A549 (cell line): ENCODE measurements at regions not wholly inside any gene's neighbourhood (a gene's known extent, or its start where the extent isn't known, plus 50 kb on each side); places are given as distances from the start of the nearest gene placed in this dataset.

ENCODE experiments used
- BHLHE40 ChIP-seq: IDR thresholded peaks from 2 replicates; pipeline ENCODE4 v1.6.1; 2012; ENCODE audit warnings: low read depth, low read length, inconsistent platforms
- CEBPB ChIP-seq, 2 experiments: fragments of >200 bp in 1 of 2; sonication (Bioruptor Twin) in 1 of 2; formaldehyde crosslinking in 1 of 2; IDR thresholded peaks; 2 replicates each; pipeline ENCODE4 v1.6.1; 2012 to 2016
- HDAC2 ChIP-seq: fragments of 200-600 bp; sonication (generic); IDR thresholded peaks from 2 replicates; pipeline ENCODE4 v1.6.1; 2016
- JUN ChIP-seq, 2 experiments: fragments of >200 bp; sonication (Bioruptor Twin); formaldehyde crosslinking; IDR thresholded peaks; 2 replicates in 1 of 2; 3 replicates in 1 of 2; pipeline ENCODE4 v1.6.1; 2016 to 2017
- MAFK ChIP-seq: fragments of 450-650 bp; IDR thresholded peaks from 2 replicates; pipeline ENCODE4 v1.6.1; 2014; ENCODE audit not compliant: partially characterized antibody
- MYC ChIP-seq: IDR thresholded peaks from 2 replicates; pipeline ENCODE4 v1.6.1; 2012; ENCODE audit warnings: mild to moderate bottlenecking, inconsistent platforms, low read length, improper control_type of control experiment, borderline replicate concordance
- PHF8 ChIP-seq: fragments of 200-600 bp; sonication (generic); IDR thresholded peaks from 2 replicates; pipeline ENCODE4 v1.6.1; 2016; ENCODE audit warnings: low read depth, mild to moderate bottlenecking, antibody characterized with exemption, moderate library complexity, borderline replicate concordance
- POLR2A ChIP-seq: IDR thresholded peaks from 2 replicates; pipeline ENCODE4 v1.6.1; 2012; ENCODE audit warnings: mild to moderate bottlenecking, low read length
- RAD21 ChIP-seq, 2 experiments: fragments of >200 bp in 1 of 2; sonication (Bioruptor Twin) in 1 of 2; formaldehyde crosslinking in 1 of 2; IDR thresholded peaks in 1 of 2; conservative IDR thresholded peaks in 1 of 2; 2 replicates in 1 of 2; 3 replicates in 1 of 2; pipeline ENCODE4 v1.6.1; 2012 to 2018; ENCODE audit warnings: inconsistent platforms in 1 of 2
- SREBF2 ChIP-seq: fragments of 450-650 bp; IDR thresholded peaks from 2 replicates; pipeline ENCODE4 v1.6.1; 2014; ENCODE audit warnings: mild to moderate bottlenecking, moderate library complexity
- ZFP36 ChIP-seq: fragments of 450-650 bp; IDR thresholded peaks from 2 replicates; pipeline ENCODE4 v1.6.1; 2014; ENCODE audit warnings: borderline replicate concordance; ENCODE audit not compliant: partially characterized antibody
- TF ChIP-seq, protein P1 (sequence below): fragments of >200 bp; sonication (Bioruptor Twin); formaldehyde crosslinking; IDR thresholded peaks from 3 replicates; pipeline ENCODE4 v1.5.1; 2016

DNA sequence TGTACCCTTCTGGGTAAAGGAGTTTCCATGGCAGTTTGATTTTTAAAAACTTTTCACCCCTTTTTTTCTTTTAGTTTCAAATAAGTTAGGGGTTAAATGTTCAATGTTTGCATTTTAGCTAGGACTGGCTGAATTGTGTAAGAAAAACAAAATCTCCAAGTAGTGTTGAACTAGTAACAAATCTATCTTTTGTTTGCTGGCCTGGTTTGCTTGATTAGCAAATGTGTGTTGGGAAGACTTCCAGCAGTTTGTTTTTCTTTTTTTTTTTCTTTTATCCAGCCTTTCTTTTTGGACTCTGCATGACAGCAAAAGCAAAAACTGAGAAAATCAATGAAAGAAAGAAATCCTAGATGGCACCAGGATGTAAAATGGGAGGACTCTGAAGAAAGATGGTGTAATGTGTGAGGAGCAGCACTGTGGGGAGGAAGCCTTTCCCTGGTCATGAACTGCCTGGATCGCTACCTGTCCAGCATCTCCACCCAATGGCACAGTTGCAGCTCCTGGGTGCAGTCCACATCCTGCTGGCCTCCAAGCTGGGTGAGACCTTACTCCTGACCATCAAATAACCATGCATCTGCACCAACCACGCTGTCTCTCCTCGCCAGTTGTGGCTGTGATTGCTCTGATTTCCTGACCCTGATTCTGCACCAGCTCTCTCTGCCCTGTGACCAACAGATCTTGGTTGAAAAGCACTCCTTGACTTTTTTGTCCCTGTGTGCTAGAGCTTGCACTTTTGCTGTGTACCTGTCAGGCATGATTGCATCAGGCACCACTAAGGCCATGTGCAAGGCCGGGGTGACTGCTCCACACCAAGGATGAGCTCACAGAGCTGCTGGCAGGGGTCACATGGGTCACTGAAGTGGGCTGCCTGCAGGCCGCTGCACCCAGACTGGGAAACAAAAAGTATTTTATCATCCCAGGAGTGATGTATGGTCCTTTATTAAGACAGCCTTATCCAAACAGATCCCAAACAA is 71.2 kb upstream of the ZNF236 start:
- TF ChIP-seq ZFP36: no peak
- no peak for TF ChIP-seq BHLHE40
- TF ChIP-seq, protein P1, sequence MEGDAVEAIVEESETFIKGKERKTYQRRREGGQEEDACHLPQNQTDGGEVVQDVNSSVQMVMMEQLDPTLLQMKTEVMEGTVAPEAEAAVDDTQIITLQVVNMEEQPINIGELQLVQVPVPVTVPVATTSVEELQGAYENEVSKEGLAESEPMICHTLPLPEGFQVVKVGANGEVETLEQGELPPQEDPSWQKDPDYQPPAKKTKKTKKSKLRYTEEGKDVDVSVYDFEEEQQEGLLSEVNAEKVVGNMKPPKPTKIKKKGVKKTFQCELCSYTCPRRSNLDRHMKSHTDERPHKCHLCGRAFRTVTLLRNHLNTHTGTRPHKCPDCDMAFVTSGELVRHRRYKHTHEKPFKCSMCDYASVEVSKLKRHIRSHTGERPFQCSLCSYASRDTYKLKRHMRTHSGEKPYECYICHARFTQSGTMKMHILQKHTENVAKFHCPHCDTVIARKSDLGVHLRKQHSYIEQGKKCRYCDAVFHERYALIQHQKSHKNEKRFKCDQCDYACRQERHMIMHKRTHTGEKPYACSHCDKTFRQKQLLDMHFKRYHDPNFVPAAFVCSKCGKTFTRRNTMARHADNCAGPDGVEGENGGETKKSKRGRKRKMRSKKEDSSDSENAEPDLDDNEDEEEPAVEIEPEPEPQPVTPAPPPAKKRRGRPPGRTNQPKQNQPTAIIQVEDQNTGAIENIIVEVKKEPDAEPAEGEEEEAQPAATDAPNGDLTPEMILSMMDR: no peak
- TF ChIP-seq MAFK: no peak
- no peak for TF ChIP-seq SREBF2
- no peak for TF ChIP-seq RAD21 (conservative IDR thresholded peaks at IDR 0.05 in 1 of 2, IDR thresholded peaks at IDR 0.05 in 1 of 2)
- no peak for TF ChIP-seq HDAC2
- TF ChIP-seq JUN (IDR thresholded peaks at IDR 0.05): no peak
- TF ChIP-seq POLR2A: no peak
- no peak for TF ChIP-seq CEBPB (IDR thresholded peaks at IDR 0.05)
- TF ChIP-seq MYC: no peak
- TF ChIP-seq PHF8: no peak
